H1 (cell line): ENCODE measurements at regions not wholly inside any gene's neighbourhood (a gene's known extent, or its start where the extent isn't known, plus 50 kb on each side); places are given as distances from the start of the nearest gene placed in this dataset.

Experiments used
- PHF8 ChIP-seq: fragments of 200-600 bp; sonication (generic); conservative IDR thresholded peaks from 2 replicates; pipeline ENCODE4 v1.7.1; 2012; ENCODE audit warnings: low read depth, mild to moderate bottlenecking, inconsistent platforms, low read length, moderate library complexity
- SIRT6 ChIP-seq: IDR thresholded peaks from one replicate; pipeline ENCODE4 v1.7.1; 2012; ENCODE audit warnings: low read length, inconsistent platforms
- SP4 ChIP-seq: IDR thresholded peaks from 2 replicates; pipeline ENCODE4 v1.6.1; 2012; ENCODE audit warnings: low read length, inconsistent platforms
- TF ChIP-seq, protein P1 (sequence below): IDR thresholded peaks from 2 replicates; pipeline ENCODE4 v1.6.1; 2012; ENCODE audit warnings: low read length, inconsistent platforms
- TF ChIP-seq, protein P2 (sequence below), 3 experiments: IDR thresholded peaks; 1 replicate in 2 of 3; 2 replicates in 1 of 3; pipeline versions ENCODE4 v1.5.1 to v1.6.1; 2011; ENCODE audit warnings: low read length in 3 of 3, mild to moderate bottlenecking in 3 of 3, inconsistent platforms in 2 of 3, low read depth in 1 of 3, moderate library complexity in 1 of 3; ENCODE audit not compliant: insufficient read depth in 1 of 3; ENCODE audit errors: control extremely low read depth in 1 of 3

DNA sequence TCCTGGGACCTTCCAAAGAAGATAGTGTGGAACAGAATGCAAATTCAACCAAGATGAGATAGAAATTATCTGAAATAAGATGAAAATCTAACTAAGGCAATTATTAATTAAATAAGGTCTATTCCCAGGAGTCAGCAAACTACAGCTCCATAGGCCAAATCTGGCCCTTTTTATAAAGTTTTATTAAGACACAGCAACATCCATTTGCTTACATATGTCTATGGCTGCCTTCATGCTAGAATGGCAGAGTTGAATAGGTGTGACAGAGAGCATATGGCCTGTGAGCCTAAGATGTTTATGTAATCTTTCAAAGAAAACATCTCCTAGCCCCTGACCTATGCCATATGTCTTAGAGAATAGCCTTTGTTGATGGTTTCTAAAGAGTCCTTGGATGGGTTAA, 503.0 kb downstream of the EDEM1 start (continued):
- TF ChIP-seq, protein P1, sequence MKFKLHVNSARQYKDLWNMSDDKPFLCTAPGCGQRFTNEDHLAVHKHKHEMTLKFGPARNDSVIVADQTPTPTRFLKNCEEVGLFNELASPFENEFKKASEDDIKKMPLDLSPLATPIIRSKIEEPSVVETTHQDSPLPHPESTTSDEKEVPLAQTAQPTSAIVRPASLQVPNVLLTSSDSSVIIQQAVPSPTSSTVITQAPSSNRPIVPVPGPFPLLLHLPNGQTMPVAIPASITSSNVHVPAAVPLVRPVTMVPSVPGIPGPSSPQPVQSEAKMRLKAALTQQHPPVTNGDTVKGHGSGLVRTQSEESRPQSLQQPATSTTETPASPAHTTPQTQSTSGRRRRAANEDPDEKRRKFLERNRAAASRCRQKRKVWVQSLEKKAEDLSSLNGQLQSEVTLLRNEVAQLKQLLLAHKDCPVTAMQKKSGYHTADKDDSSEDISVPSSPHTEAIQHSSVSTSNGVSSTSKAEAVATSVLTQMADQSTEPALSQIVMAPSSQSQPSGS, result no peak
- TF ChIP-seq SP4 (no peak), SIRT6 (no peak), PHF8 (no peak)
- TF ChIP-seq, protein P2, sequence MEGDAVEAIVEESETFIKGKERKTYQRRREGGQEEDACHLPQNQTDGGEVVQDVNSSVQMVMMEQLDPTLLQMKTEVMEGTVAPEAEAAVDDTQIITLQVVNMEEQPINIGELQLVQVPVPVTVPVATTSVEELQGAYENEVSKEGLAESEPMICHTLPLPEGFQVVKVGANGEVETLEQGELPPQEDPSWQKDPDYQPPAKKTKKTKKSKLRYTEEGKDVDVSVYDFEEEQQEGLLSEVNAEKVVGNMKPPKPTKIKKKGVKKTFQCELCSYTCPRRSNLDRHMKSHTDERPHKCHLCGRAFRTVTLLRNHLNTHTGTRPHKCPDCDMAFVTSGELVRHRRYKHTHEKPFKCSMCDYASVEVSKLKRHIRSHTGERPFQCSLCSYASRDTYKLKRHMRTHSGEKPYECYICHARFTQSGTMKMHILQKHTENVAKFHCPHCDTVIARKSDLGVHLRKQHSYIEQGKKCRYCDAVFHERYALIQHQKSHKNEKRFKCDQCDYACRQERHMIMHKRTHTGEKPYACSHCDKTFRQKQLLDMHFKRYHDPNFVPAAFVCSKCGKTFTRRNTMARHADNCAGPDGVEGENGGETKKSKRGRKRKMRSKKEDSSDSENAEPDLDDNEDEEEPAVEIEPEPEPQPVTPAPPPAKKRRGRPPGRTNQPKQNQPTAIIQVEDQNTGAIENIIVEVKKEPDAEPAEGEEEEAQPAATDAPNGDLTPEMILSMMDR (IDR thresholded peaks at IDR 0.05; ENCODE audit: control extremely low read depth in 1 of 3, insufficient read depth in 1 of 3, low read depth in 1 of 3, low read length in 3 of 3), result no peak
